ENCODE measurements at regions not wholly inside any gene's neighbourhood (a gene's known extent, or its start where the extent isn't known, plus 50 kb on each side); places are given as distances from the start of the nearest gene placed in this dataset.

DNA sequence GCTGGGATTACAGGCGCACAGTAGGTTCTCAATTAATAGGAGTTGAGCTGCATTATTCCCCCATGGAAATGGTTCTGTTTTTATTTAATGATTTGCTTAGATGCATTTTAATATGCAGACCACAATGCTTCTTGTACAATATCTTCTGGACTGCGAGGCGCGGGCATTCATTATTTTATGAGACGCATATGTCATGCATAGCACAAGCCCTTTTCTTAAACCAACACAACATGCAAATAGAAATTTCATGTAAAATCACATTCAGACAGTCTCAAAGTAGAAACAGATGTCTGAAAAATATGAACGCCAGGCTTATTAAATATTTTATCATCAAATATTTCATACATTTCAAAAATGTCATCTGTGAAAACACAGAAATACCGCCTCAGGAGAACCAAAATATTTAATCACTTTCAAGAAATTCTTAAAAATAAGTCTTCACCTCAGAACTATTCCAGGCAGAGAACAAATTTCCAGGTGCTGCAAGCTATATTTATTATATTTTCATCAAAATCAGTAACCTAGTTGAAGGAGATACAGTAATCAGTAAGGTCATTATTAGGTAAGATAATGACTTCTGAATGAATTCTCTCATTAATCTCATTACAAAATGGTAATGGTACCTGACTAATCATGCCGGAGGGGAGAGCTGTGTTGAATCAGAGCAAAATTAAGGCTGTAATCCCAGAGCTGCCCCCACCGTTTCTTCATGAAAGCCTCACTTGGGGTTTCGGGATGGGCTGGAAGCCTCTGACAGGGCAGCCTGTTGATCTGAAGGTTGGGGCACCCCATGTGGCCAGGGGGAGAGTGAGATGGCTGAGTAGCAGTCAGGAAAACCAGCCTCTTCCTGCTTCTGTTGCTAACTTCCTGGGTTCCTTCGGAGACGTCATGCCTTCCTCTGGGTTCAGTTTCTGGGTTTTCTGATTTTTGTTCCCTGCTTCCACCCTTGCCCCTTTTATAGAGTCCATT is 133.9 kb upstream of the ZNF618 start:
- no peak for FAIRE-seq

DNA sequence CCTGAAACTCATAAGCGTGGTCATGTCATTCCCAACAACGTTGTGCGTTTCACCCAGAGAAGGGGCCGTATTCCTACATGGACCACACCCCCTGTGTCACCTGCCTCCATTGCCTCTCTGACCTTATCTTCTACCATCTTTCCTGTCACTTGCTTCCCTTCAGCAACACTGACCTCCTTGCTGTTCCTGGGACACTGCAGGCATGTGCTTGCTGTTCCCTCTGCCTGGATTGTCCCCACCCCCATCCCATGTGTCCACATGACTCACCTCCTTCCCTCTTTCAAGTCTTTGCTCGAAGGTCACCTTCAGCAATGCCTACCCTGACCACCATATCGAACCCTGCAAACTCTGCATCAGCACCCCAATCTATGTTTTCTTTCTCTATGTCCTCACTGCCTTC is 133.2 kb upstream of the ZNF618 start:
- FAIRE-seq, result no peak

DNA sequence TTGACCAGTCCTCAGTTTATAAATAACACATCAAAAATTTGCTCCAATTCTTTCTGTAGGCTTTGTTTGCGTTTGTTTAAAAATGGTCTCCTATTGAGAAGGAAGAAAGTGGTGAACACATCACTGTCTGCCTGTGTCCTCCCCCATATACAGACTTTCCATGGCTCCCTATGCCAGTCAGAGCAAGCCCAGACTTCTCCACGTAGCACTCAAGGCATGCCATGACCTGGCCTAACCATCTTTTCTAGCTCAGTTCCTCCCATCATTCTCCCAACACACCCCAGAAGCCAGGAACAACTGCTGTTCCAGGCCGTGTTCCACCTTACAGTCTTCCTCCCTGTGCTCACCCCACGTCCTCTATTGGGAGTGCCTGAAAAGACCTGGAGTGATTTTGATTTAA is 129.6 kb upstream of the ZNF618 start:
- FAIRE-seq, result no peak

DNA sequence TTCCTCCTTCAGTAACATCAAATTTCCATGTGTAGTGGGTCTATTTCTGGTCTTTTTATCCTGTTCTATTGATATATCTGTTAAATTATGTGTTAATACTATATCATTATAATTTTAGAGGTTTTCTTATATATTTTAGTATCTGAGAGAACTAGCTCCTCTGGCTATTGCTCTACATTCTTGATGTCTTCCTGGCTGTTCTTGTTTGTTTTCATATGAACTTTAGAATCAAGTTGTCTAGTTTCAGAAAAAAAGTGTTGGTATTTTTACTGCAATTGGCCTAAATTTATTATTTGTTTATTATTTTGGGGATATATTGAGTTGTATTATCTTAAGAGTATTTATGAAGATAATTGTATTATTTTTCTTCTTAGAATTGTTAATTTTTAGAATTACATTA is 128.0 kb upstream of the ZNF618 start:
- FAIRE-seq, result peak; percentile 18

DNA sequence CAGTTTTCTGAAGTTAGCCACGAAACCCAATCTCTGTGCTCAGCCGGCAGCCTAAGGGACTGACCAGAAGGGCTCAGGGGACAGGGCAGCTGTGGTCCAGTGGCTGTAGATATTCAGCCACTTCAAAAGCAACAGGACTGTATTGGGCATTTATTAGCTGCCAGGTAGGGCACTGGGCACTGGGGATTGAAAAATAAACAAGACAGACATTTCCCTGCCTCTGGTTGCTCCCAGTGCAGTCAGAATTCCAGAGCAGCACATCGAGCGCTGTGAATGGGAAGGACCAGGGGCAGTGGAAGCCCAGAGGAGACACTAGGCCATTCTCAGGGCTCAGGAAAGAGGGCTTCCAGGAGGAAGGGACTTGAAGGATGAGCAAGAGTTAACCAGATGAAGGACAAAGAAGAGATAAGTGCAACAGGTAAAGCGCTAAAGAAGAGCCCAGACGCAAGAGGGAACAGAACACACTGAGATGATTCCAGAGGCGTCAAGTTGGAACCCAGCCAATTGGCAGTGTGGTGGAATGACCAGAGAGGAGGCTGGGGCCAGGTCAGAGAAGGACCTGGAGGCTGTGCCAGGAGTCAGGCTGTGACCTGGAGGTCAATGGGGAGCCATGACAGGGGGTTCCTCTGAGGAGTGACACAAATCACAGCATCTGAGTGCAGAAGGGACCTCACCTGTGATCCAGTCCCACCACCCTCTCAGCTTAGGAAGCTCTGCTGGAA is 122.5 kb upstream of the ZNF618 start:
- FAIRE-seq, result no peak

DNA sequence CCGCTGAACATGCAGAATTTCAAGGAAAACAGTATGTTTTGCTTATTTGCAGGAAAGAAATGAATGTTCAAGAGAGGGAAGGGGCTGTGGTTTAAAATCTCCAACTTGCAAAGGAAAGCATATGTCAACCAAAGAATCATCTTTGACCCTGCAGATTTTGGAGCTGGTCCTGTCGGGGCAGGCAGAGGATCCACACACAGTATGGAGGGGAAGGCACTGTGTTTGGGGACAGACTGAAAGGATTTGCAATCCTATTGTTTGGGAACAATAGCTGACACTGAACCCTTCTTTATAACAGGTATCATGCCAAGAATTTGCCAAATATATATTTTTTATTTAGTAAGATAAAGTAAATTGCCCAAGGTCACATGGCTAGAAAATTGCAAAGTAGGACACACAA is 121.4 kb upstream of the ZNF618 start:
- FAIRE-seq, result no peak

DNA sequence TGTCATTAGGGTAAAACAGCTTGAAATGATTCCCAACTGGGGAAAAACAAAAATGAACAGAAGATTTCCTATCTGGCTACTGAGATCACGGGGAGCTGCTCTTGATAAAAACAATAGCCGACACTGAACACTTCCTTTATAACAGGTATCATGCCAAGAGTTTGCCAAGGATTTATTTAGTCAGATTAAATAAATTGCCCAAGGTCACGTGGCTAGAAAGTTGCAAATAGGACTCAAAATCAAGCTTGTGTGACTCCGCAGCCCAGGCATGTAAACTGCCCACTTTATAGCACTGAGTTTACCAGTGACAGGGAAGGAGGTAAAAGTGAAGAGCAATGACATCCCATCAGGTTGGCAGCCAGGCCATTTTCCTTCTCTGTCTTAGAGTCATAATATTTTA is 120.7 kb upstream of the ZNF618 start:
- FAIRE-seq, result no peak

DNA sequence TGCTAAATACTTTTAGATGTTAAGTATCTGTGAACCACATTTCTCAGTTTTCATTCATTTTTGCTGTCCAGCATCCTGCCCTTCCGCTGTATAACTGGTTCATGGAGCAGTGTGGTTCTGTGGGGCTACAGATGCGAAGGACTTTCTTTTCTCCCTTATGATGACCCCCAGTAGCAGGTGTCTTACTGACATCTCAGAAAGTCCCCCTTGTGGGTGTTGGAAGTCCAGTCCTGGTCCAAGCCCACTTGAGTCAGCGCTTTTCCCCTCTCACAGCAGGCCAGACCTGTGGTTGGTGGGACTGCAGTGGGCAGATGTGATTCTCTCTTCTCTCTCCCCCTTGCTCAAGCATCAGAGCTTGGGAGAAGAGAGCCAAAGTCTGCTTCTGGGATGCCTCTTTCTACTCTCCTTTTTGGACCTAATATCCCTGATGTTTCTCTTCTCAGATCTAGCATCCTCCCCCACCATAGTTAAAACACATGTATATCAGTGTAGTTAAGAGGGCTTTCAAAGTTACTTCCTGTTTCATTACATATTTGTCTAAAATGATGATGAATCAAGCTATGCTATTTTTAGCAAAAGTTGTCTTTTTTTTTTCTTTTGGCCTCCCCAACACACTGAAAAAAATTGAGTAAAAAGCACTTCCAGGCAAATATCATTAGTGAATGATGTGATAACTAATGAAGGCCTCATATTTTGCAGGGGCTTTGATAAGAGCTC is 119.5 kb upstream of the ZNF618 start:
- FAIRE-seq, result no peak

DNA sequence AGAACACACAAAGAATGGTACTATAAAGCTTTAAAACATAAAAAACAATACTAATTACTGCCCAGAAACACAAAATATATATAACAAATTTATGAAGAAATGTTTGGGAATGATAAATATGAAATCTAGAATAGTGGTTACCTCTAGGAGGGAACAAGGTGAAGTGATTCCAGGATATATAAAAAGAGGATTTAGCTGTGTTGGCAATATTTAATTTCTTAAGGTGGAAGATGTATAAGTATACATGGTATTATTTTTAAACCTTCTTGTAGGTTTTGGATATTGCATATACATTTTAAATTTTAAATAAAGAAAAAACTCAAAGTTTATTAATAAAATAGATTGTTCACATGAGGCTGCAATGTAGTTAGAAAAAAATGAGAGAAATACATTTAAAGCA is 112.7 kb upstream of the ZNF618 start:
- no peak for FAIRE-seq

DNA sequence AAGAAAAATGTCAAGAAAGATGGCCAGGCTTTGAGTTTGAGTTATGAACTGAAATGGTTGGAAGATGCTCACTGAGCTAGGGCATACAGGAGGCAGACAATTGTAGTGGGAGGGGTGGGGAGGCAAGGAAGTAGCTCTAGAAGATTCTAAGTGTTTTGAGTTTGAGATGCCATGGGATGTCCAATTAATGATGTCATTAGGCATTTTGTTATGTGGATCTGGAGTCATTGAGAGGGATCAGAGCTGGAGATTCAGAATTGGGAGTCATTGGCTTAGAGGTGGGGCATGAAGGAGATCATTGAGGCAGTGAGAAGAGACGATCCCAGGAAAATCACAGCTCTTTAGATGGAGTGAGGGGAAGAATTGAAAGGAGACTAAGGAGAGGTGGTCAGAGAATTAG is 111.5 kb upstream of the ZNF618 start:
- FAIRE-seq, result no peak

DNA sequence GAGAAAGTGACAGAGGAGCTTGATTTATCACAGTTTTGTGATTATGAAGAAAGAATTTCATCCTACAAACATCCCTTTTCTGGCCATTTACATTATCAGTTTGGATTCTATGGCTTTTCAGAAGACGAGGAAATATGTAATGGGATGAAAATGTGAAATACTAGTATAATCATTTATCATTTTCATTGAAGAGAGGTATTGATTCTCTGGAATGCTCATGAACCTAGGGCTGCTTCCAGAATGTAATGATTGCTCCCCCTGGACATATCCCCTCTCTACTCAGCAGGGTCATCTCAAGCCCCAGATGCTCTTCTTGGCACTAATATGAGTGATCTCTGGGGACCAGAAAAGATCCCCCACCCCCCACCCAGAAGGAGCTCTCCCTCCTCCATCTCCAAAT is 106.7 kb upstream of the ZNF618 start:
- no peak for FAIRE-seq

DNA sequence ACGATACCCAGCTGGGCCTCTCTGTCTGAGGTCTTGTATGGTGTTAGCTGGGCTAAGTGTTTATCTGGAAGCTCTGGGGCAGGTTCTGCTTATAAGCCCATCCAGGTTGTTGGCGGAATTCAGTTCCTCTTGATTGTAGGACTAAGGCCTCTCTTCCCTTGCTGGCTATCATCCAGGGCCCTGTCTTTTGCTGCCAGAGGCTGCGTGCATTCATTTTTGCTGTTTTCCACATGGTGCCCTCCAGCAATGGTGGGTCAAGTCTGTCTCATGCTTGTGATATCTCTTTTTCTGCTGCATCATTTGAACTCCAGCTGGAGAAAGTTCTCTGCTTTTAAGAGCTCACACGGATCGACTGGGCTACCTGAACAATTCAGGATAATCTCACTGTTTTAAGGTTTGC is 105.7 kb upstream of the ZNF618 start:
- FAIRE-seq, result no peak

DNA sequence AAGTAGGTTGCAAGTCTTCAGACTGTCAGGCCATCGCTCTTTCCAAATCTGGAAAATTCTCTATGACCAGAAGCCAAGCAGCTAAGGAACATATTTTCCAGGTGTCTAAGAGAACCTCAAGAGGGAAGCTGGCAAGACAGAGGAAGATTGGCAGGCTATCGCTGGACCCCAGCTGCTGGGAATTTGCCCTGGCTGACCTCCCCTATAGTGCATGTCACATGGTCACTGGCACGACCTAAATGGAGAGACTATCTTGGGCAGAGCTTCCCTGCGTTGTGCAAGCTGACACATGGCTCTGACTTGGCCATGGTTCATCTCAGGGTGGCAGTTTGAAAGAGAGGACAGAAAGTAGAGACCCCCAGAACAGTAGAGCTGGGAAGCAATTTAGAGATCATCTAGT is 104.9 kb upstream of the ZNF618 start:
- no peak for FAIRE-seq

DNA sequence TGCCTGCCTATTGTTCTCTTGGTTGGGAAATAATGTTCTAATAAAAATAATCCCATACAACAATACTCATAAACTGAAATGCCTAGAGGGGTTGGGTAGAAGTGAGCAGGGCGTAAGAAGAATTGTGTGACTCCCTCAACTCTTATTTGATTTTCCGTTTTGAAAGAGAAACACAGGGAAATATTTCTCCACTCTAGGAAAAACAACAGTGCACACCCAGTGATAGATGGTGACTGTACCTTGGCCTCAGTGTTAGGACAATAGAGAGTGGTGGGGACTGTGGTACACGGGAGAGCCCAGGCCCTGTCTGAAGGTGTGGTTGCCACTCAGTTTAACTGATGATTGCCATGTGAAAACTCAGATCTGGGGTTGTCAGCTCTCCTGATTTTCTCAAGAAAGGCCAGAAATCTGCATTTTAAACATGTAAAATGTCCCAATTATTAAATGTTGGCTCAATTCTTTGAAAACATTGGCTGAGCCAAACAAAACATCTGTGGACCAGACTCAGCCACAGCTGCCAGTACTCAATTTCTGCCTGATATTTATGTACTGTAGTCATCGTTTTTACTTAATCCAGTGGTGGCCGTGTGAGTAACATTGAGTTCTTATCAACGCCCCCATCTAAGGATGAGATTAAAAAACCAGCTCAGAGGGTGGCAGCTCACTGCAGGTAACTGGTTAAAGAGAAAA is 103.8 kb upstream of the ZNF618 start:
- FAIRE-seq, result peak; percentile 45

DNA sequence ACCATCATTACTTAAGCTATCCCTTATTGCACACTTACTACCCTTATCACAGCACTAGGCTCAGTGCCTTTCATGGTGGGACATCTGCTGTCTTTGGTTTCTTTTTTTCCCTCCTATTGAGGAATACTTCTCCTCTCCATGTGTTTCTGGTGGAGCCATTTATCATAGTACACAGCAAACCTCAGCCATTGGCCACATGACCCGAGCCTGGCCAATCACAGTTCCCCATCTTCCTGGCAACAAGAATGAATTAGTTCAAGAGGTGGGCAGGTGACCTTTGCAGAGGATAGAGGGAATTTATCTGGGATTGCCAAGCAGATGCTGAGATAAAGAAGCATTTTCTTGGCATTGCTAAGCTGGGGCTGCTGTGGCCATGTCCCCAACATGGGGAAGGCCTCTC is 101.1 kb upstream of the ZNF618 start:
- FAIRE-seq, result no peak

DNA sequence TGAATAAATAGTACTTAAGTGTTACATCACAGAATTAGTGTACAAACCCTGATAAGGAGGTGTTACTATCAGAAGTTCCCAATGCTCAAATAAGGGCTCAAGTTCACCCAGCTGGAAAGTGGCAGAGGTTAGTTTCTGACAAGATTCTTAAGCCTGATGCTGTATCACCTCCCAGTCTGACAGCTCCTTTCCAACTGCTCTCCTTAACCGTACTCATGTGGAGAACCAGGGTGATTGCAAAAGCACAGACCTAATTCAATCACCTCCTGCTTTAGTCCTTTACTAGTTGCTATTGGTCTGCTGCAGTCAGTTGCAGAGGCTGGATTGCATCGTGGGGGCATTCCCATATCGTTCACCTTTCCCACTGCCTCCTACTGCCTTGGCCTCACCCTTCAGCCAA is 100.4 kb upstream of the ZNF618 start:
- no peak for FAIRE-seq

DNA sequence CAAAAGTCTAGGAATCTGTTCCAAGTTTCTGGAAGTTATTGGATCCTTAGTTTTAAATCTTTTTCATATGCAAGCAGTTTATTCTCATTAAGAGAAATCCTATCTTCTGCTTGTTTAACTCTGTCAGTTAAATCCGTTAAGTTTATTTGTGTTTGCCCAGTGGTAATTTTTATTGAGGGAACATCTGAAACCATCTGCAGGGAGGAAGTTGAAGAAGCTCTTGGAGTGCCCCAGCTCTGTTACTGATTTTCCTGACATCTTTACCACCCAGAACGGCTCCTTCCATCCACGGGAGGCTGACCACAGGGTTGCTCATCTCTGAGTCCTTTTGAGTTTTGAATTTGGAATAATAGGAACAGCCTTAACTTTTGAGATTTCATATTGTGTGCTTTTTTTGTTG is 99.9 kb upstream of the ZNF618 start:
- FAIRE-seq, result no peak

DNA sequence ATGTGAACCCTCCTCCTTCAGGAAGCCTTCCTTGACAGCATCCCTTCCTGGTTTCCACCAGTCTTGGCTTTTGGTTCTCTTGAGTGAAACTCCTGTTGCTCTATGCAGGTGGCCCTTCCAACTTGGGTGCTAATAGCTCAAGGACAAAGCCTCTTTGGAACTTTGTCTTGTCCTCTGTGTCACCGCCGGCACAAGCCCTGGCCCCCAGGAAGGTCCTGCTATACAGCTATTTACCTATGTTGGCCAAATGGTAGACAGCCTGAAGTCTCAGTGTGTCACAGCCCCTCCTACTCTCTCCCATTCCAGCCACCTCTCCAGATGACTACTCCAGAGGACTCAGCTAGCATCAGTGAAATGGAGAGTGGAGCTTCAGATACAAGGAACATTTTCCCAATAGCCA is 94.7 kb upstream of the ZNF618 start:
- FAIRE-seq, result no peak

DNA sequence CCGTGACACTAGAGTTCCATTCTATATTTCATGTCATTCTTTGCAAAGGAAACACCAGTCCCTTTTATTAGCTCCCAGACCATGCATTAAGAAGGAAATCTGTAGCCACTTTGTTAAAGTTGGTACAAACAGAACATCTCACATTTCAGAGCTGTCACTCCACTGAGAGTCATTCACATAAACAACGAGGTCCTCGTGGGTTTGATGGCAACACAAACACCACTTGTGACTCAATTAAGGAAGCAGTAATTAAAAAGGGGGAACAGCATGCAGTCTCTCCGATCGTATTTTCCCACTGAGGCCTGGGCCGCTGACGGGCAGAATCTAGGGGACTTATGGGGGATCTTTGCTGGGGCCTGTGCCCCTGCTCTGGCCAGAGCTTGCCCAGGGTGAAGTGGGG is 94.2 kb upstream of the ZNF618 start:
- no peak for FAIRE-seq

DNA sequence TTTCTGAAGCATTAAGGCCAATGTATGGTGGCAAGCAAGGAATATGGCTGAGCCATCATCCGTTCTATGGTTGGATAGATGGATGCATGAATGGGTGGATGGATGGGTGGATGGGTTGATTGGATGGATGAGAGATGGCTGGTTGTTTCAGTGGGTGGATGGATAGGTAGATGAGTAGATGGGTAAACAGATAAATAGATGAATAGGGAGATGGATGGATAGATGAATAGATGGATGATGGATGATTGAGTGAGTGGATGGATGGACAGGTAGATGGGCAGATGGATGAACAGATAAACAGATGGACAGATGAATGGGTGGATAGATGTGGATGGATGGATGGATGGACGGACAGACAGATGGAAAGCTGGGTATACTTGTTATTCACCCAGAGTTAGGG is 92.6 kb upstream of the ZNF618 start:
- FAIRE-seq, result no peak

DNA sequence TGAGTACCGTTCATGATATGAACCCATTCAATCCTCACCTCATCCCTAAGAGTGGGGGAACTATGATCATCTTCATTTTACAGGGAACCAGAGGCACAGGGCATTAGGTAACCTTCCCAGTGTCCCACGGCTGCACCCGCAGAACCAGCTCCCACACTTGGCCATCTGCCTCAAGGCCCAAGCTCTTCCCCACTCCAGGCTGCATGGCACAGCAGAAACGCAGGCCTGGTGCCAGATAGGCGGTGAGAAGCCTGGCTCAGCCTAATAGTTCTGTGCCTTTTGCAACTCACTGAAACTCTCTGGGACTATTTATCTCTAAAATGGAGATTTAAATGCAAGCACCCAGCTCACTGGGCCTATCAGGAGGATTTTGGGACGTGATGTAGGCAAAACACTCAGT is 90.8 kb upstream of the ZNF618 start:
- FAIRE-seq, result no peak

DNA sequence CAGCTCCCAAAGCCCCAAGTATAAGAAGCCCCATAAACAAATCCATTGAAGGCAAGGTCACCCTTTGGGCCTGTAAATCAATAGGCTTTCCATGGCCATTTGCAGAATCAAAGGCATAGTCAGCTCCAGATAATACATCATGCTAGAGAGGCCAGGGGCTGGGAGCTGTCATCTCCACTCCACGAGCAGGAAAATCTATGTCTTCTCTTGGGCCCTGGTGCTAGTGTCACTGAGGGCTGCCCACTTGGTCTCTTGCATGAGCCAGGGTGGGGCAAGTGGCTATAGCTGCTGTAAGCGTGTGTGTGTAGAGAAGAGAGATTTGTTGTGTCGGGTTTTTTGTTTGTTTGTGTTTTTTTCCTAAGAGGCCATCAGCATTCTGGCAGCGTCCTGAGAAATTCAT is 90.0 kb upstream of the ZNF618 start:
- no peak for FAIRE-seq

DNA sequence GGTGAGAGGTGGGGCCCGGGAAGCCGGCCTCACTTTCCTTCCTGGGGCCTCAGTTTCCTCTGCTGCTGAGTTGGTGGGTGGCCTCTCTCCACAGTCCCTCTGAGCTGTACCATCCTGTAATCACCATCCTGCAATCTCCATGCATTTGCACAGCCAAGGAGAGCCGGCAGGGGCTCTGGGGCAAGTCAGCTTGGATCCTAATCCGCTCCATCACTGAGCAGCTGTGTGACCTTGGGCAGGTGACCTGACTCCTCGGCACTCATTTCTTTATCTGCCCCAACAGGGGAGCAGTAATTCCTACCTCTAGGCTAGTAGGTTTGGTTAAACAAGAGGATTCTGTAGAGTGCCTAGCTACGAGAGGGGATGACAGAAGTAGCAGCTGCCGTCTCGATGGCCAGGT is 88.2 kb upstream of the ZNF618 start:
- no peak for FAIRE-seq

Measured in endometrium (tissue), 2 donors.